HK-2 (cell line): ENCODE measurements at regions not wholly inside any gene's neighbourhood (a gene's known extent, or its start where the extent isn't known, plus 50 kb on each side); places are given as distances from the start of the nearest gene placed in this dataset.
"Not testable (repeated sequence)": the region's sequence is repeated elsewhere in the genome, so short reads cannot be mapped to it uniquely, and the experiment has no call there.

ENCODE experiments used
- DNase-seq: peaks from one replicate; pipeline ENCODE4 v3.0.0-alpha.2; 2018; ENCODE audit not compliant: unreplicated experiment

- DNase-seq = no peak
These were observed 863.8 kb upstream of the PABPC4L start for GRCh38 chr4:135065366-135065765.

- no peak for DNase-seq
These were observed 848.6 kb upstream of the PABPC4L start for GRCh38 chr4:135050086-135050717.

DNA sequence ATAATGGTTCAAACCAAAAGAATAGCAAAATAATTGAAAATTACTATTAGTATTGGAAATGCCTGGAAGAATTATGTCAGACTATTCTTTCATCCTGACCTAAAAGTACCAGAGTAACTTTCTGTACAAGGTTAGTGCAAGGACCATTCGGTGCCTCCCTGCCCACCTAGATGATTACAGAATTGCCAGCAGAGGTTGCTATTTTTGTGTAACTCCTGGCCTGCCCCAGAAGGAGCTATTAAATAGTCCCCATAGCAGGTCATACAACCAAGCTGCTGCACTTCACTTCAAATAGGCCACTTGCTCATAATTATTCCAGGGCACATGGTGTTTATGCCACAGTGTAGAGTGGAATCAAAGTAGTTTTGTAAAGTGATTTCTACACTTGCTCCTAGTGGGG is 831.1 kb upstream of the PABPC4L start:
- no peak for DNase-seq

DNA sequence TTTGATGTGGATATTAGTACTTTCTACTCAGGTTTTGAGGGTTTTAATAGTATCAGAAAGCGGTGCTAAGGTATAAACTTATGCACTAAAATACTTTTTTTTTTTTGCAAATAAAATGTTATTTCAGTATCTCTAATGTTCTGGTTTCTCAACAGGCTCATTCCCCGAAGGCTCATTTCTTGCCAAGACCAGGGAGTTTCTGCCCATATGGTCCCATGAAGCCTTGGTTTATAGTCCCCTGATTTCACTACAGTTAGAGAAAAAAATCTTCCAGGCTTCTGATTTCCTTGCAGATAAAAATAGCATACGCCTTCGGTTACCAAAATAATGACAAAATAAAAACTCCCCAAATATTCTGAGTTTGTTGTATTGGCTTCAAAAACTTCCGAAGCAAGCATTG is 814.2 kb upstream of the PABPC4L start:
- DNase-seq = no peak

- no peak for DNase-seq
These were observed 805.8 kb upstream of the PABPC4L start for GRCh38 chr4:135007400-135007799.

GRCh38 chr4:134999169-134999568 is 797.6 kb upstream of the PABPC4L start:
- no peak for DNase-seq

- no peak for DNase-seq
These were observed 760.4 kb upstream of the PABPC4L start for GRCh38 chr4:134961963-134962362.

- no peak for DNase-seq
These were observed 757.3 kb upstream of the PABPC4L start for GRCh38 chr4:134958862-134959261.

DNA sequence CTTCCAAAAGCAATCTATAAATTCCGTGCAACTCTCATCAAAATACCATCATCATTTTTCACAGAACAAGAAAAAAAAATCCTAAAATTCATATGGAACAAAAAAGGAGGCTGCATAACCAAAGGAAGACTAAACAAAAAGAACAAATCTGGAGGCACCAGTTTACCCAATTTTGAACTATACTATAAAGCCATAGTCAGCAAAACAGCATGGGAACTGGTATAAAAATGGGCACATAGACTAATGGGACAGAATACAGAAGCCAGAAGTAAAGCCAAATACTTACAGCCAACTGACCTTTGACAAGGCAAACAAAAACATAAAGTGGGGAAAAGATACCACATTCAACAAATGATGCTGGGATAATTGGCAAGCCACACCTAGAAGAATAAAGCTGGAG is 753.5 kb upstream of the PABPC4L start:
- DNase-seq = no peak

DNA sequence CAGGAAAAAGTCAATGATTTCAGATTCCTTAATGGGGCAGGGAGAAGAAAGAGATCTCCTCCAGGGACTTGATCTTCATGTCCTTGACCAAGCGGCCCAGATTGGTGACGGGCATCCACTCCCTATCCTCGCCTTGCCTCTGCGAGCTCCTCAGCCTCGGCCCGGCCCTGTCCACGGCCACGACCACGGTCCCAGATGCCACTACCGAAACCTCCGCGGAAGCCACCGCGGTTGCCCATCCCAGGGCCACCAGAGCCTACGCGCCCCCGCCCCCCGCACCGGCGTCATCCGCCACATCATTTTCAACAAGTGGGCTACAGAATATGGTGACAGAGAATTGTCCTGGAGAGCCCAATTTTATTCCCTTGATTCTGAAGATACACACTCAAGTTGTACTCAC is 751.2 kb upstream of the PABPC4L start:
- no peak for DNase-seq

DNA sequence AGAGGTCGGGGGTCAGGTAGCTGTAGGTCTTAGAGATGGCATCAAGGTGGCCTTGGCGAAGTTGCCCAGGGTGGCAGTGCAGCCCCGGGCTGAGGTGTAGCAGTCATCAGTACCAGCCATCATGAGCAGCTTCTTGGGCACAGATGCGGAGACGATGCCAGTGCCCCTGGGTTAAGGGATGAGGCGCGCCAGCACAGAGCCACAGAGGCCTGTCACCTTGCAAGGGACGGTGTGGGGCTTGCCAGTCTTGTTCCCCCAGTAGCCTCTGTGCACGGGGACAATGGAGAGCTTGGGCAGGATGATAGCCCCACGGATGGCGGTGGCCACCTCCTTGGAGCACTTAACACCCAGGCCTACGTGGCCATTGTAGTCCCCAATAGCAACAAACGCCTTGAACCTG is 750.7 kb upstream of the PABPC4L start:
- no peak for DNase-seq

- DNase-seq = no peak
These were observed 746.6 kb upstream of the PABPC4L start for GRCh38 chr4:134948110-134948642.

DNA sequence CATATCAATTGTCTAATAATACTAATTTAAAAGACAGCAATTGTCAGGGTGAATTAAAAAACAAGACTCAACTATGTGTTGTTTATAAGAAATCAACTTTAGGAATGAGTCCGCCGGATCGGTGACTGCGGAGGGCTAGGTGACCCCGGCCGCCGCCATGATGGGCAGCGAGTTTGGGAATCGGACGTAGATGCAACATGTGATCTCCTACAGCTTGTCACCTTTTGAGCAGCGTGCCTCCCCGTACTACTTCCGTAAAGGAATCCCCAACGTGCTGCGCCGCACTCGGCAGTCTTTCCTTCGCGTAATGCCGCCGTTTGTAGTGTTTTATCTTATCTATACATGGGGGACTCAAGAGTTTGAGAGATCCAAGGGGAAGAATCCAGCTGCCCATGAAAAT is 742.5 kb upstream of the PABPC4L start:
- no peak for DNase-seq

- no peak for DNase-seq
These were observed 734.4 kb upstream of the PABPC4L start for GRCh38 chr4:134936014-134936413.

DNA sequence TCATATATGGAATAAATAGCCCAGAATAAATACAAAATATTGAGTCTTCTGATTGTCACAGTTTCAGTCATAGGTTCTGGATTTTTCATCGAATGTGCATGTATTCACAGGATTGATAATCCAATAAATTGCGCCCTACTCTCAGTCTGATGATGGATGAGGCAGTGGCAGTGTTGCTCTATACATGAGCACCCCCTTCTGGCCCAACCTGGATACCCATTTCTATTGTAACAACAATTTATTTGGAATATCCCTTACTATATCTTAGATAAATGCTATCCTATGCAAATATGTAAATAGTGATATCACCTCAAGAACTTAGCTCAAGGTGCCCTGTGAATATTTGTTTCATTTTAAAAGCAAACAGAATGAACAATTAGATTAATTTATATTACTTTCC is 733.7 kb upstream of the PABPC4L start:
- peak; percentile 13 for DNase-seq

DNA sequence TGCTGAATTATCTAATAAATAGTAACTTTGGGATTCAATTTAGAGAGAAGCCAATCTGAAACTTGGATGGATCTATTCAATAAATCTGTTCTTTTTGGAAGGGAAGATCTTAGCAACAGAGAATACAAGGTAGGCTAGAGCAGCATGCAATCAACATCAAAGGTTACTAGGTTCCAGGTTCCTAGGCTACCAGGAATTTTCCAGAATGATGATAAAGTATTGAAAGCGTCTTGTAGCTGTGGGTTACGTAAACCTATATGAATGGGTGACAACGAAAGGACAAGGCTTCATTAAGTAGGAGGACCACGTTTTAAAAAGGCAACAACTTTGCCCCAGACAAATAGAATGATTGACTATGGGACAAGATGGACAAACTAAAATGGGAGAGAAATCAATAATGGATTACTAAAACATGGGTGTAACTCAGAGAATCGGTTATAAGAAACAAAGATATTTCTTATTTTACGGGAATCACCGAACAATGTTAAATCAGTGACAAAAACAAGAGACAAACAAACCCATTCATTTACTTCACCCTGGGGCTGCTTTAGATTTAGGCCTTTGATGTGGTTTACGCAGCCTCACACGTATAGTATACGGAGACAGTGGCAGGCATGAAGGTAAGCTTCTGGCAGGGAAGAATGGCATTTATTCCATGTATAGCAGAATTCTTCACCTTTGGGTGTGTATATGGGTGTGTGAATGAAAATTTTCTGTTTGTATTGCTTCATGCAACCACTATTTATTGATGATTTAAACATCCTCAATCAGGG is 732.6 kb upstream of the PABPC4L start:
- no peak for DNase-seq

DNA sequence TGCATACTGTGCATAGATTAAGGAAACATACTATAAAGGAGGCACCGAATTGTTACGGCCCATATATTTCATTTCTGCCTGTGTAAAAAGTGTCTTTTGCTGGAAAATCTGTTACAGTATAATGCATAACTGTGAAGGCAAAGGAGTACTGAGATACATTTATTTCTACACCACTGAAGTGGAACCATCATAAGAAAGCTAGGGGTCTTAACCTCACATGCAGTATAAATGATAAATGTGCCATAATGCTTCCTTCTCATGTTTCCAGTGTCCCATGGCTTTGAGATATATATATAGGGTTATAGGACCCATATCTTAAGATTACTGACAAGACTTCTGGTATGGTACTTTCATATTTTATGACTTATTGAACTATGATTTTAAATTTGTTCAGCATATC is 713.8 kb upstream of the PABPC4L start:
- no peak for DNase-seq

GRCh38 chr4:134914250-134914649 is 712.7 kb upstream of the PABPC4L start:
- DNase-seq = not testable (repeated sequence)

DNA sequence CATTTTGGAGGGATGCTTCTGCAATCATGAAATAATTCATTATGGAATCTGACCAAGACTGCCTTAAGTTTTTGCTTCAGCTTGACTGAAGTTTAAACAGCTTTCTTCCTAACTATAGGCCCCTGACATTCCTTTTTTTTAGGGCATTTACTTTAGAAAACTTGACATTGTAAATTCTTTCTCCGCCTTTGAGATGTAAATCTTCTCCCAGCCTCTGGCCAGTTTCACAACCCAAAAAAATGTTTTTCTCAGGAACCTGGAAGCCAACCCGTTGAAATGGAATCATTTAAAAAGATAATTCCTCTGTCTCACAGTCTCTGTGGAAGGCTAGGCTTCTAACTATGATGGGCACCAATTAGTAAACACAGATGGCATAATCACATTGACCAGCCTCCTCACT is 710.4 kb upstream of the PABPC4L start:
- DNase-seq = no peak

DNA sequence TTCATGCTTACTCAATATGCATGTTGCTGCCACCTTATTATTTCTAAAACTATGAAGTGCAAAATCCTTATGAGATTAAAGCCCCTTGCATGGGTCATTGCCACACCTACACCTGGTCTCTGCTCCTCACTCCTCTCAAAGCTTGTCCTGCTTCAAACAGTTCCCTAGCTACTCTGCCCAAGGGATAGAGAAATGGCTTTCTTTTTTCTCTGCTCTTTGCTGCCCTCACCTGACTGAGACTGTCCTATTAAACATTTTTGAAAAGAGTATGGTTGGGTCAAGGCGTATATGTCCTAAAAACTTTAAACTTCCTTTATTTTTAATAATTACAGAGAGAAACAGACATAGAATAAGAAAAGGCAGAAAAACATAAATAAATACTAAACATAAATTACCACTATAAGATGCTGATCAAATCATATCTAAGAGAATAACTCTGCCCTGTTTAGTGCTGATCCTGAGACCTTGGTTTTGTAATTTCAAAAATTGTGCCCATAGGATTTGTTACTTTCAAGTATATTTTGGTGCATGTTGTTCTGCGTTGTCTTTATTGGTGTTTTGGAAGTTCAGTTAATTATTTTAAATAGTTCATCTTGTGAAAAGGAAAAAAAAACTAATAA is 704.9 kb upstream of the PABPC4L start:
- DNase-seq = no peak

DNA sequence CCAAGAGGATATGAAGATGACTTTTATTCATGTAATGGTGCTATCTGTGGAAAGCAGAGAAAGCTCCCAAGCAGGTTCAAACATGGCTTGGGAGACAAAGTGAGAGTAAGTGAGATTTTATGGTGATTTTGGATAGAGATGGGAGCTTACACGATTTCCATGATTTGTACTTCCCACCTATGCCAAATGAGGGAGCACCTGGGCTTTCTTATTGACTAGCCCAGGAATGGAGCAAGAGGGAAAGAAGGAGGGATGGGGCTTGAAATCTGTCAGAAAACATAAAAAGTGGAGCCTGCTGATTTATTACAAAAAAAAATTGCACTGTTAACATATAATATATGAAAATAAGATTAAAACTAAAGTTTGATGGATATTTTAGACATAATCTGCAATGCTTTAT is 703.5 kb upstream of the PABPC4L start:
- DNase-seq = no peak

GRCh38 chr4:134888156-134888555 is 686.6 kb upstream of the PABPC4L start:
- DNase-seq = no peak

DNA sequence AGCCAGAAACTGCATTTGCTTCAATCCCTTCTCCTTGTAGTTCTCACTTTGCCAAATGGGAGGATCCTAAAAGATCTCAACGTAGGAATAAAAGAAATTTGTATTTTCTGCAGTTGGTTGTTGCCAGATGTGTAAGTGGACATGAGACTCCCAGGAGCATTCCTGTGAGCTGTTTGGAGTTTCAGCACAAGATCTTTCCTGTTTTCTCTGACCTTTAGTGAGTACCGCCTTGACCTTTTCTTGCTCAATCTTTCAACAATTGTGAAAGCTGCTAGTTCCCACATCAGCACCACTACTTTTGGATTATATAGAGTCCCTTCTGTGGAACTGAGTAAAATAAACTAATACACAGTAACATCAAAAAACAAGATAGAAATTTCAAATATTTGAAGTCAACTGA is 683.8 kb upstream of the PABPC4L start:
- DNase-seq = no peak
